HFF-Myc (cell line): ENCODE measurements at regions not wholly inside any gene's neighbourhood (a gene's known extent, or its start where the extent isn't known, plus 50 kb on each side); places are given as distances from the start of the nearest gene placed in this dataset.
"Not testable (repeated sequence)": the region's sequence is repeated elsewhere in the genome, so short reads cannot be mapped to it uniquely, and the experiment has no call there.

Source experiments
- DNase-seq: peaks from one replicate; pipeline ENCODE4 v3.0.0-alpha.2; 2011; ENCODE audit warnings: low read depth; ENCODE audit errors: extremely low read depth
- H3K4me3 ChIP-seq: replicated peaks from 2 replicates; pipeline ENCODE4 v1.5.1; 2011; ENCODE audit warnings: low read depth, mild to moderate bottlenecking, control low read depth, low read length
- CTCF ChIP-seq: IDR thresholded peaks from 2 replicates; pipeline ENCODE4 v1.5.1; 2012; ENCODE audit warnings: mild to moderate bottlenecking, low read depth, low read length, control low read depth; ENCODE audit errors: missing control alignments

GRCh38 chr12:68439368-68440045 lies 107.3 kb upstream of the MDM1 start:
- TF ChIP-seq CTCF = no peak
- DNase-seq = no peak
- H3K4me3 ChIP-seq = no peak overlapping the region

- no peak for DNase-seq
- no peak for TF ChIP-seq CTCF
- H3K4me3 ChIP-seq = no peak overlapping the region
These were observed 108.0 kb upstream of the MDM1 start for GRCh38 chr12:68440068-68440581.

GRCh38 chr12:68441167-68441566 lies 109.0 kb upstream of the MDM1 start:
- TF ChIP-seq CTCF = no peak
- H3K4me3 ChIP-seq = no peak overlapping the region
- DNase-seq = no peak

- H3K4me3 ChIP-seq, DNase-seq: not testable (repeated sequence)
These were observed 110.3 kb upstream of the MDM1 start for GRCh38 chr12:68442353-68442972.

- not testable (repeated sequence) for DNase-seq, H3K4me3 ChIP-seq
These were observed 111.5 kb upstream of the MDM1 start for GRCh38 chr12:68443695-68444094.

- TF ChIP-seq CTCF = no peak
- no peak overlapping the region for H3K4me3 ChIP-seq
- DNase-seq = no peak
These were observed 113.7 kb upstream of the MDM1 start for GRCh38 chr12:68445824-68446223.

GRCh38 chr12:68446384-68446783 lies 114.2 kb upstream of the MDM1 start:
- DNase-seq = no peak
- no peak for TF ChIP-seq CTCF
- H3K4me3 ChIP-seq = no peak overlapping the region
